NCI-H2227 (cell line): ENCODE measurements at regions not wholly inside any gene's neighbourhood (a gene's known extent, or its start where the extent isn't known, plus 50 kb on each side); places are given as distances from the start of the nearest gene placed in this dataset.

ENCODE experiments used
- DNase-seq: peaks from one replicate; lab custom pipeline; 2025; ENCODE audit not compliant: unreplicated experiment; lab: John Stamatoyannopoulos, UW

DNA sequence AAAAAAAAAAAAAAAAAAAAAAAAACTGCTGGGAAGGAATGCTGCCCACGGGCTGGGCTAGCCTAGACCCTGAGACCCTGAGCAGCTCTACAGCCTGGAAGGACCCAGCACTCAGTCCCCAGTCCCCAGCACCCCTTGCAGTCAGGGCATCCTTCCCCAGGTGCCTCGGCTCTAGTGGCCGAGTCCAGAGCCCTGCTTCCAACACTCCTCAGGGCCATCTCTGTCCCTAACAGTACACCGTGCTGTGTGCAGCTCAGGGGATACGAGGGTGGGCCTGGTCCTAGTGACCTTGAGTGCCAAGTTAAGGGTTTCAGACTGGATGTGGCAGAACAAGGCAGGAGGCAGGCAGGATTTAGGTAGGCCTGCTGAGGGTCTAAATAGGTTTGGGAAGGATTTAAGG, 50.2 kb upstream of the LRP8 start:
- no peak for DNase-seq

DNA sequence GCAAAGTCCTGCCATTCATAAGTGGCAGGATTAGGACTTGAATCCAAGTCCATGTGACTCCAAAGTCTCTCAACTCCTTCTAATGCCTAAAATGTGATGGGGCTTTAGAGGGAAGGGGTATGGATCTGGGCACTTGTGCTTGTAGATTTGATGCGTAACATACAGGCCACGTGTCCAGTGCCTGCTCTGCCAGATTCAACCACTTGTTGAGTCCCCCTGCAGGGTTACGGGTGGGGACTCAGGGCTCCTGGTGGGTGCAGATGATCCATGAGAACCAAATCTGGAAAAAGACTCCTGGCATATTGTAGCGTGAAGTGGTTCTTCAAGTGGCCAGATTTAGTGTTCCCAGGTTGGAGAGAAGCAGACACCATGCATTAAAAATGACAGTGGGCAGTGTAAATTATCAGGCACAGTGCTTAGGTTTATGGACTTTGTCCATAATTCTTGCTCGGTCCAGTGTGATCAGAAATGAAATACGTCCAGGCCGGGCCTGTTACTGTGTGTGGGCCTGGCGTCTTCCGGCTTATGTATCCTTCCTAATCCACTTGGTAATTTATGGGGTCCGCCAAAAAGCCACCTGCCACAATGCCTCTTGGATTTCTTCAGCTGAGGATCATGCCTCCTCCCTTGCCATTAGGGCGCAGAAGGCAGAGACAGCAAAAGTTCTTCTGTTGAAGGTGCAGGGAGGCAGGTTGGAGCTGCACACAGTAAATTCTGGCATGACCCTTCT, 51.2 kb upstream of the LRP8 start:
- no peak for DNase-seq

DNA sequence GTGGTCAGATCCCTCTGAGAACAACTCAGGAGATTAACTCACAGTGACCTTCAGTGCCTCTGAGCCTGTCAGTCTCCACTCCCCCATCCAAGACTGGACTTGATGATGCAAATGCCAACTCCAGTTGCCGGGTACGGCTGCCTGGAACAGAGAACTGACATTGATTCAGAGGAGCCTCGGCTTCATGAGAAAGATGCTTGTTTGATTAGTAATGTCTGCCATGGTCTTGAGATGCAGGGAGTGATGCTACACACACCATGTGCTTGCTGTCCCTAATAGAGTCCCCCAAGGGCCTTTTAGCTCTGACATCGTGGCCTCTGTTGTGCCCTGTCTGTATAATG, 51.8 kb upstream of the LRP8 start:
- DNase-seq = no peak

DNA sequence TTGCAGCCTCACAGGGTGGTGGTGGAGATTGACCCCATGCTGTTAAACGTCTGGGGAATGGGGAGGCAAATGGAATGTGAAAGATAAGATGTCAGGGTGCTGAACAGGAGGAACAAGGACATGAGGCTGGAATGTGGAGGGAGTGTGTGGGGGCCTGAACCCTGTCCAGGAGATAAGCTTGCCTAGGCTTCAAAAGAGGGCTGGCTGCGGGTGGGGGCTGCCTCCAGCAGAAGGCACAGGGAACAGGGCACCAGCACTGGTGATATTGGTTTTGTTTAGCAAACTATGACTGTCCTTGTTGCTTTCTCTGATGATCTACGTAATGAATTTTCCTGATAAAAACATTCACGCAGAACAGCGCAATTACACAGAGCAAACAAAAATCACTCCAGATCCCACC, 52.4 kb upstream of the LRP8 start:
- no peak for DNase-seq

DNA sequence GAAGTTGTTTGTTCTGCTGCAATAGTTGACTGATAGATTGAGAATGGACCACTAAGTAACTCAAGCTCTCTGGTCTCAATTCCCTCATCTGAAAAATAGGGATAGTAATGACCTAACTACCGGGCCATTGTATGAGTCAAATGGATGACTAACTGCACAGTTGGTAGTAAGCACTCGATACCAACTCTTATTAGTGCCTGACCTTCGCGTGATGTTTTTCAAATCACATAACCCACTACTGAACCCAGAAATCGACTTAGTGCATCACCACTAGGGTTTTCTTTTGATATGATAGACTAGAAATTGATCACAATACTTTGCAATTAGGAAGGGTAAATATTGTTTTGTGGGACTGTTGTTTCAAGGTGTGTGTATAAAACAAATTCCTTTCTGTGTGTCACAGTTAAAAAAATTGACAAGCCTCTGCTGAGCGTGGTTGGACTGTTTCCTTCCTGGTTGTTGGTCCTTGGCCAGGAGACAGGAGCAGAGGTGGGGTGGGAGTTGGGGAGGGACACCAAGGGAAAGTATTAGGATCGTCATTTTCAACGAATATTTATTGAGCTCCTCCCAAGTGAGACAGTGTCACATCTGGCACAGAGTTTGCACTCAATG, 54.0 kb upstream of the LRP8 start:
- no peak for DNase-seq

DNA sequence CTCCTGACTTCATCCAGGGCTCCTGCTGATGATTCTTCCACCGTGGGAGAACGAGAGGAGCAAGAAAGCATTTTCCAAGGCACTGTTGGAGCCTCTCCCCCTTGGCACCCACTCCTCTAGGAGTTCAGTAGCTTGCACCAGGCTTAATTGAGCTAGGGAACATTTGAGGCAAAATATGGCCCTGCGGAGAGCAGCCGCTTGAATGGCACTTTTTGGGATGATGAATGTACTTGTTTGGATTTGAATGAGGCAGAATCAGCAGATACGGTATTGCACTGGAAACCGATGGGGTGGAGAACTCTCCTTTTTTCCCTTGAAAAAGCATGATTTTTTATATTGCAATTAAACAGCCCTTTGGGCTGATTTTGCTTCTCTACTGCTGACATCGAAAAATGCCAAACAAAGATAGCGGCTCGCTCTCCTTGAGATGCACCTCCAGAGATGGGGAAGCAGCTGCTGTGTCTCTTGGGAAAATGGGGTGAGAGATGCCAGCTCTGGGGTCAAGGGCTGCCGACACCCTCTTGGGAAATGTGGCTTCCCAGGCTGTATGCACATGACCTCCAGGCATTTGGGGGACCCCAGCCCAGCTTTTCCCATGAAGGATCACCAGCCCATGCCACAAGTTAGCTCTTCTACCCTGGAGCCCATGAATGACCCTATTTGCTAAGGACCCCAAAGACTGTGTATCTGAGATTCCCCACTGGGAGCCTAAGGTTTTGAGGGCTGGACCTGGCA, 55.4 kb upstream of the LRP8 start:
- DNase-seq = no peak

DNA sequence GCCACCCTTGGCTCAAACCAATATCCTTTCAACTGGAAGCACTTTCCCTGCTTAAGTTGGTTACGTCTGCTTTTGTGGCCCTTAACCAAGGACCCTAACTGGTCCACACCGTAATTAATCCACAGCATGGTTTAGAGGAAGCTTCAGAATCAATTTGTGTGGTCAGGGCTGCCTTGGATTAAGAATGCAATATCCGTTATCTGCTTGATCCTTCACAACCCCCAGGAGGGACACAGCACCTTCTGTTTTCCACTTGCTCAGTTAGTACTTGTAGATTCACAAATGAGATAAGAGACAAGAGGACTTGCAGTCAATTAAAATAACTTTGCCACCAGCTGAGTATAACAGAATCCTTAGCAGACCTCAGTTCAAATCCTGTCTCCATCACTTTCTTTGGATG, 56.9 kb upstream of the LRP8 start:
- no peak for DNase-seq

DNA sequence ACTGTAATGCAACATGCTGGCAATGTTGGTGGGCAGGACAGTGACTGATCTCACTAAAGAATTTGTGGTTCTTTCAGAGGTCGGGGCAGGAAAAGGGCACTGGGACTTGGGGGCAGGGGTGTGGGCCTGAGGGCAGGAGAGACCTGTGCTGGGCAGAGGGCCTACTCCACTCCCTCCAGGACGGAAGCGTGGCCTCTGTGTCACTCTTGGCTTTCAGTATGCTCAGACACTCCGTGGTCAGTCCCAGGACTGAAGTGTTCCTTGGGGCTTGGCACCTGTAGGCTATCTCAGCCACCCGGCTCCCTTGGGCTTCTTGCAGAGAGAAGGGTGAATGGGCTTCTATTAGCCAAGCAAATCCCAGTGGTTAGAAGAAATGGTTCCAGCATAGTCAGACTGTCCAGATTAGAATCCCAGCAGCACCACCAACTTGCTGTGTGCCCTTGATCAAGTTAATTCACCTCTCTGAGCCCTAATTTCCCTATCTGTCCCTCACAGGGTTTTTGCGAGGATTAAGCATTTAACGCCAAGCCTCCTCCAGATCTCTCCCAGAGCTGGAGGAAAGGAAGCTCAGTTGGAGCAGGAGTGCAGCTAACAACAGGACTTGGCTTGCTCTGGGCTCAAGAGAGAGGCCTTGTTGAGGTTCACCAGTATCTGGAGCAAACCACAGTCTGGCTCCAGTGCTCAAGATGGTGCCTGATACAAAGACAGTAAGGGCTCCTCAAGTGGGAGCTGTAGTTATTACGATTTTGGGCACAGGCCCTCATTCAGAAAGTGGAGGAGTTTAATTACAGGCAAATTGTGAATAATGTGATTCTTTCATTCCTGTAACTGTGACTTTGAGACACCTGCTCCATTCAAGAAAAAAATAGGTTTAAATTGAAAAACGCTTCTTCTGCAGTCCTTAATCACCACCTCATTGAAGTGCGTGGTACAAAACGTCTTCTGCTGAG, 57.7 kb upstream of the LRP8 start:
- no peak for DNase-seq

DNA sequence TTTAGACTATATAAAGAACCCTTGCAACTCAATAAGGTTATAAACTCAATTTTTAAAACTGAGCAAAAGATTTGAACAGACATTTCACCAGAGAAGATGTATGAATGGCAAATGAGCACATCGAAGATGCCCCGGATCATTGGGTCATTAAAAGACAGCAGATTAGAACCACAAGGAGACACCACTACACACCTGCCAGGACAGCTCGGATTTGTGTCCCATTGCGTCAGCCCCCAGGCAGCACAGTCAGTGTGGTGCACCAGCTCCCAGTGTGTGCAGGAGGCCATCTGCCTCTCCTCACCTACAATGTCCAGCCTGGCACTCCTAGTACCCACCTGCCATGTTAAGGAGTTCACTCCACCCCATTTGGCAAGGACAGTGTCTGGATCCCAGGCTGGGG, 61.1 kb upstream of the LRP8 start:
- DNase-seq = no peak

DNA sequence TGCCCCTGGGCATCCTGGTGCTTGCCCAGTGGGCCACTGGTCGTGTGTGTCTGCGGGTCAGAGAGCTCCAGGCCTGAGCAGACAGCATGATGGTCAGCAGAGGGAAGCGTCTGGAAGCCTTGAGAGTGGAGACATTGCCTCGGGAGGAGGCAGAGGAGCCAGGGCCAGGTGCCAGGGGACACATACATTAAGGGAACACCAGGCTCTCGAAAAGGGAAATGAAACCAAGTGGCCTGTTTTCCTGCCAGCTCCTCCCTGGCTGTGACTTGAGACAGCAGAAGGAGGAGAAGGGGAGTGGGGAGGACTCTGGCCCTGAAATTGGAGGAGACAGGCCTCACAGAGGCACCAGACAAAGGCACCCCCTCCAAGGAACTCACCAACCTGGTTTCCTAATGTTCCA, 62.4 kb upstream of the LRP8 start:
- no peak for DNase-seq

DNA sequence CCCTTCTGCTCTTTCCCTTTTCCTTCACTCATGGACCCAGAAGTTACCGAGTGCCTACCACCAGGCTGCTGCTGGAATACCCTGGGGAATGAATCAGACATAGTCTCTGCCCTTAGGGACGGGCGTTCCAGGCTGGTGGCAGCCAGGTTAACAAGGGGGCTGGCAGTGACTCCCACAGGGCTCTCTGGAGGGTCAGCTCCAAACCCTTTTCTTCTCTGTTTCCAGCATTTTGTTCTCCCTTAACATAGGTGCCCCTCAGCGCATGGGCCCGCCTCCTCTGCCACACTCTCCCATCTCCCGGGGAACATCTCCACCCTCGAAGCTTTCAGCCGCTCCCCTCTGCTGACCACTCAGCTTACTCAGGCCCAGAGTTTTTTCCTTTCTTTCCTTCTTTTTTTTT, 62.9 kb upstream of the LRP8 start:
- DNase-seq = no peak

DNA sequence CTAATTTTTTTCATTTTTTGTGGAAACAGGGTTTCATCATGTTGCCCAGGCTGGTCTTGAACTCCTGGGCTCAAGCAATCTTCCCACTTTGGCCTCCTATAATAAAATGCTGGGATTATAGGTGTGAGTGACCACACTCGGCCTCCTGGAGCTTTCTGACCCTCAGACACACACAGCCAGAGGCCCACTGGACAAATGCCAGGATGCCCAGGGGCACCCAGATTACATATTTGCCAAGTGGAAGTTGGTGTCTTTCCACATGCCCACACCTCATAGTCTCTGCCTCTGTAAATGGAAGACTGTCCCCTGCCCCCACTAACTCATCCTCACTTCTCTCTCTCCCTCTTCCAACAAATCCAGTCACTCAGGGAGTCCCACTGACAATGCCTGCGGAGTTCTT, 63.4 kb upstream of the LRP8 start:
- no peak for DNase-seq

DNA sequence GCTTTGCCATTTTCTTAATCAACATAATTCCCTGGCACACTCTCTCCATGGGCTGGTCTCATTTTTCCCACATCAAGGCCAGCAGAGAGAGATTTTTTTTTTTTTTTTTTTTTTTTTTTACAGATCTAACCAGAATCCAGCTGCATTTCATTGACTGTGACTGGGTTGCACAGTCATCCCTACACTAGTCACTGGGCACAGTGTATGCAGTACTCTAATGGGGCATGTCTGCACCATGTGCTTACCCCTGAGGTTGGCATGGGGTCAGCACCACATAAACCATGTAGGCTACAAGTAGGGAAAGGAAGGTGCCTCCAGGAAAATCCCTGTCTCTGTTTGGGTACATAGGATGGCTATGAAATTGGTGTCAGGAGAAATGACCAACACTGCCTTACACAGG, 64.1 kb upstream of the LRP8 start:
- DNase-seq = no peak

DNA sequence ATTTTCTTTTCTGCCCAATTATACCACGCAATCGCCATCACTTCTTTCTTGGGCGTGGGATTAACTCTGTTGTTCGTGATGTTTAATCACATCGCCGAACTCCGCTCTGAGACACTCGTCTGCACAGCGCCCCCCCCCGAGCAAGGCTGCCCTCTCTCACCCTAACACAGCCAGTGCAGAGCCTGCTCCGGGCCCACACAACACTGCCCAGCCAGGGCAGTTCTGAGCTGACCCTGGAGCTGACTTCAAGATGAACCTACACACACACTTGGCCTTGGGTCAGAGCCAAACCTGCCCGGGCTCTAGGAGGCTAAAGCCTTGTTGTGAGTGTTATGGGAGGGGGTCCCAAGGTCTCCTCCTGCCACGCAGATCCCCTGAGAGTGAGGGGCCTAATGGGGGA, 64.6 kb upstream of the LRP8 start:
- DNase-seq = no peak

DNA sequence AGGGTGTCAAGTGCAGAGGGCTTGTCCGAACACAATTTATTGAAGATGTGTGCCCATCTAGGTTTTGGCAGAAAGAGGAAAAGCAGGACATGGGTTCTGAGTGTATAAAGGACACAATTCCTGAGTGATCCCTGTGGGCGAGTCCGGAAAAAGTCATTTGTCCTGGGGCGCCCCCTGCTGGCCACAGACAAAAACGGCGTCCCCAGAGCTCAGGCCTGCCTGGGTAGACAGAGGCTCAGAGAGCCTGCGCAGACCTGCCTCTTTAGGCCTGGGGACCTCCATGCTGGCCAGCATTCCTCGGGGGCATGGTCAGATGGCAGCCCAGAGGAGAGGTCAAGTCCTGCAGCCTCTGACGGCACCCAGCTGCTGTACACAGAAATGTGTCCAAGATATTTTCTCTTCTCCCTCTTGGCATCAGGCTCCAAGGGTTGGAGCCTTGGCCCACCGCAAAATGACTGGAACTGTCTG, 65.5 kb upstream of the LRP8 start:
- peak; percentile 81 for DNase-seq

DNA sequence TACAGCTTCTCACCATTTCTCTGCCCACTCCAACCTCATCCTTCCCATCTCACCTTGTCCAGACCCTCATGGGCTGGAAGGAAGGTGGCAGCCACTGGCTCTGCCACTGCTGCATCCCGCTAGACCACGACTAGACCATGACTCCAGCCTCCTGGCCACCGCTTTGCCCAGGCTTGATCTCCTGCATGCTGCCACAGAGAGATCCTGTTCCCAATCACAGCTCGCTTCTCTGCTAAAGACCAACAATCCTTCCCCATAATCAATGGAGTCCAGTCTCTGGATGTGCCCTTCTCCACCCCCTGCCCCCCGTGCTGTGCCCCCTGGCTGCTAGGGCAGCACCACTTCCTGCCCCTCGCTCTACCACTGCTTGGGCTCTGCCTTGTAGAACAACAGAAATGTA, 64.9 kb upstream of the DMRTB1 start:
- DNase-seq = no peak

DNA sequence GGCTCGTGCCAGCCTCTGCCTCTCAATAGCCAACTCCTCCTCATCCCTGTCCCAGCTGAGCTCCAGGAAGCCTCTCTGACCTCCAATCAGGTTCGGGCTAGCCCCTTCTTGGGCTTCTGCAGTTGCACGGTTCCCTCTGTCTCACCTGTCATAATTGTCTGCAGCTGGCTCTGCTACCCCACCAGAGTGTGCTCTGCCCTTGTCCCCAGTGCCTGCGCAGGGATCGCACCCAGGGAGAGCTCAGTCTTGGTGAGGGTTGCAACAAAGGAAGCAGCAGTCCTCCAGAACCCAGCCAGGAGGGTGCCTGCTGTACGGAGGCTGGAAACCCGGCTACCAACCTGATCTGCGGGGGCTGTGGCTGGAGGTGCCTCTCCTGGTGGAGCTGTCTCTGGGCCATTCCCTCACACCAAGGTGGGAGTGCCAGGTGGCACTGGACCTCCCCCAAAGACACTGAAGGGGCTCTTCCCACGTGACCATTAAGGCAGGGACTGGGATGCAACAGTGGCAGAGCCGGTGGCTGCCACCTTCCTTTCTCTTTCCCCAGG, 63.5 kb upstream of the DMRTB1 start:
- peak; percentile 26 for DNase-seq

DNA sequence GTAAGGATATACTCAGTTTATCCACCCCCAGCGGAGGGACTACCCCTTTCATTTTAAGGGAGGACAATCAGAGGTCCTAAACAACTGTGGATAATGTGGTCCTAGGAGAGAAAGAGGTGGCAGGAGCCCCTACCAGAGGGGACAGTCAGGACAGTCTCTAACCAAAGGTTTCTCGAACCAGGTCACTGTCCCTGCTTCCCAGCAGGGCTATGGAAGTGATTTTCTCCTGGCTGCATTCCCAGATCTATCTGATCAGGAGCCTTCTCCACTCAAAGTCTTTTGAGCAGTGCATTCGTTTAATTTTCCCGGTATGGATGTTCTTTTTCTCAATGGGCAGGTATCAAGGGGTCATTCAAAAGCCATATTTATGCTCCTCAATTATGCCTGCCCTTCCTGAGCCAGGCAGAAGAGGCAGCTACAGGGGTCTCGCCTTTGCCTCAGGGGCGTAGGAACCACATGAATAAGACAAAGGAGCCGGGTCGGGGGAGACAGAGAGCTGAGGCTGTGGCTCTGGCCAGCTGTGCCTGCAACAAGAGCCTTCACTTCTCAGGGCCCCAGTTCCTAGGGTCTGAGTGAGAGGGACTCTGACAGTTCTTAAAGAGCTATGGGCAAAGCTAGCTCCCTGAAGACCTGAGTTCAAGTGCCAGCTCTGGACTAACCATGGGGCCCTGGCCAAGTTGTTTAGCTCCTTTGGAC, 62.5 kb upstream of the DMRTB1 start:
- peak; percentile 54 for DNase-seq

DNA sequence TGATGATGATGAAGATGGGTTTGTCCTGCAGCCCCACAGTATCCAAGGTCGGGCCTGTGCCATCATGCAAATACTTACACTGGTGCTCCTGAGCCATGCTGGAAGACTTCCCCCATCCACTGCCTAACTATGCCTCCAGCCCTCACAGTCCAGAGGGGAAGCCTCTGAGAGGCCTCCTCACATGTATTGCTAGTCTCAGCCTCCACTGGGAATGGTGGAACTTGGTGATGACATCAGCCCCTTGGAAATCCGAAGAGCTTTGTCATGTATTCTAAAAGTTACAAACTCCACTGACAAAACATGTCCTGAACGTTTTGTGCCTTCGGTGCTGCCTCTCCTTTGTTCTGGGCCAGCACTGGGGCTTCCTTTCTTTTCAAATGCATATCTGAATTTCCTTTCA, 61.1 kb upstream of the DMRTB1 start:
- DNase-seq = no peak

DNA sequence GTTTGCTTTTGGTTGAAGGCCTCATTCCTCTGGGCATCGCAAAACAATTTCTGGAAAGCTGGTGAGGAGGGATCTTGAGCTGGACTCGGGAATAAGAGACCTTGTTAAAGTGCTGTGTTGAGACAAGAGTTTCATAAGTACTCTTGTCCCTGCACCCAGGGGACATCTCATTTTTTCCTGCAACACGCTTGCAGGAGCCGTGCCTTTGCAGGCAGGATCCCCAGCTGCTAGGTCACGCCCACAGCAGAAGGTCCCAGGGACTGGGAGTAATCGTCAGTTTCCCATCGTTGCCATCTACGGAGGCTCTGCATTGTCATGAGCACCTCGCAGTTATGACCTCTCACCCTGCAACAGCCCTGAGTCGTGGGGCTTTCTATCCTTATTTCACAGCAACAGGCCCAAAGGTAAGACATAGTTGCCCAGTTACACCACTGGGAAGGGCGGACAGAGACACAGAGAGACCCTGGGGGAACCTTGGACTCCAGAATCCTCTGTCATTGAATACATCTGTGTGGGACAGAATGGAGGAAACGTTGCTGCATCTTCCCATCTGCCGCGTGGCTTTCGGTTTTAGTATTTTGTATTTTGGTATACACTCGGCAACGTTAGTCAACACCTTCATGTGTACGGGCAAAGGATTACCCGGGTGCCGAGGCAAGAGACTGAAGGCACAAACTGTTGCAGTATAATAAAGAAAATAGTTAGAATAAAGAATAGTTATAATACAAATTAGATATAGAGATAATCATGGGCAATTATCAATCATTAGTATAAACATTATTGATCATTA, 60.4 kb upstream of the DMRTB1 start:
- DNase-seq = no peak
